GM18508 (cell line): ENCODE measurements at regions not wholly inside any gene's neighbourhood (a gene's known extent, or its start where the extent isn't known, plus 50 kb on each side); places are given as distances from the start of the nearest gene placed in this dataset.

Experiments
- ATAC-seq: cut with Tn5 transposase; IDR thresholded peaks from one replicate; pipeline ENCODE4 v1.9.1; 2021; ENCODE audit warnings: moderate number of reproducible peaks; ENCODE audit not compliant: insufficient read depth, unreplicated experiment

DNA sequence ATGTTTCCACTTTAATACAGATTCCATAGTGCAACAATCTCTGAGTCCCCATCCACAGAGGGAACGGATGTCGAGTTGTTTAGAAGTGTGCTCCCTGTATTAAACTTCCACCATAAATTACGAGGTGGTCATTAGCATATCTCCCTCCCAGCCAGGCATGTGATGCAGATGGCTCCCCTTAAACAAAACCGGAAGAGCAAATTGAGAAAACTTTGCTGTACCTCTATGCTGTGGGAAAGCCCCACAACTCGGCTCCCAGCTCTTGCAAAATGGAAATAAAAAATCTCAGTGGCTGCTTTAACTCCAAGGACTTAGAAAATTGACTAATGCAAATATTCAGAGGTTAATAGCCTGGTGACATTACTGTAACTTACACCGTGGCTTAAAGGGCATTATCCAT, 290.9 kb downstream of the MAF start:
- no peak for ATAC-seq

GRCh38 chr16:79307214-79307613, 293.3 kb downstream of the MAF start:
- ATAC-seq: no peak

DNA sequence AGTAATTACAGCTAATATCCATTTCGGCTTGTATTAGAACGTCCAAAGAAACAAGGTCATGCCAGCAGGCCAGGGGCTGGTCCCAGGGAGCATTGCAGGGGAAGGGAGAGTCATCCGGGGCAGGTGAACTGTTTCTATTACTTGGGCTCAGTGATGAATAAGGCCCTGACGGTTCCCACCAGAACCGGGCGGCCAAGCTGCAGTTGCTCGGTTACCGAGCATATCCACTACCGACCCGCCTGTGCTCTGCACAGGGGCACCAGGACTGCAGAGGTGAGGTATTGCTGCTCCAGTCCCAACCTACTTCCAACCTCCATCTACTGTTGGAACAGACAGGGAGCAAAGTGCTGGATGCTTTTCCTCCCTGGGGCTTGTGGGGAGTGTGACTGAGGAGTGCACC, 295.5 kb downstream of the MAF start:
- ATAC-seq: no peak

GRCh38 chr16:79303959-79304387, 296.6 kb downstream of the MAF start:
- no peak for ATAC-seq

- ATAC-seq: no peak
Measured at GRCh38 chr16:79303206-79303605, 297.3 kb downstream of the MAF start.

DNA sequence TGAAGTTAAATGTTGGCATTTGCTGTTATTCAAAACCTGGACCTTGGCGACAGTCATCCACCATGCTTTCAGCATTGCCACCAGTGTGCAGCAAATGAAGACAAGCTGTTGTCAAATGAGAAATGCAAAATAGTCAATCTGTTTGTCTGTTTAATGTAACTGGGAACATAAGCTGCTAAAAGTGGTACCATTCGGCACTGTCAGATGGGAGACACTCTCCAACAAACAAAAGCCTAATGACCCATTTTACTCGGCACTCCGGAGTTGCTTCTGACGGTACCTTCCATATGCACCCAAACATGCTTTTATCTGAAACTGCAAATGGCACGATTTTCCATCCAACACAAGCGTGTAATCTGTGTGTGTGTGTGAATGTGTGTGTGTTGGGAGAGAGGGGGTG, 297.8 kb downstream of the MAF start:
- ATAC-seq: no peak

GRCh38 chr16:79301051-79301450, 299.5 kb downstream of the MAF start:
- no peak for ATAC-seq

DNA sequence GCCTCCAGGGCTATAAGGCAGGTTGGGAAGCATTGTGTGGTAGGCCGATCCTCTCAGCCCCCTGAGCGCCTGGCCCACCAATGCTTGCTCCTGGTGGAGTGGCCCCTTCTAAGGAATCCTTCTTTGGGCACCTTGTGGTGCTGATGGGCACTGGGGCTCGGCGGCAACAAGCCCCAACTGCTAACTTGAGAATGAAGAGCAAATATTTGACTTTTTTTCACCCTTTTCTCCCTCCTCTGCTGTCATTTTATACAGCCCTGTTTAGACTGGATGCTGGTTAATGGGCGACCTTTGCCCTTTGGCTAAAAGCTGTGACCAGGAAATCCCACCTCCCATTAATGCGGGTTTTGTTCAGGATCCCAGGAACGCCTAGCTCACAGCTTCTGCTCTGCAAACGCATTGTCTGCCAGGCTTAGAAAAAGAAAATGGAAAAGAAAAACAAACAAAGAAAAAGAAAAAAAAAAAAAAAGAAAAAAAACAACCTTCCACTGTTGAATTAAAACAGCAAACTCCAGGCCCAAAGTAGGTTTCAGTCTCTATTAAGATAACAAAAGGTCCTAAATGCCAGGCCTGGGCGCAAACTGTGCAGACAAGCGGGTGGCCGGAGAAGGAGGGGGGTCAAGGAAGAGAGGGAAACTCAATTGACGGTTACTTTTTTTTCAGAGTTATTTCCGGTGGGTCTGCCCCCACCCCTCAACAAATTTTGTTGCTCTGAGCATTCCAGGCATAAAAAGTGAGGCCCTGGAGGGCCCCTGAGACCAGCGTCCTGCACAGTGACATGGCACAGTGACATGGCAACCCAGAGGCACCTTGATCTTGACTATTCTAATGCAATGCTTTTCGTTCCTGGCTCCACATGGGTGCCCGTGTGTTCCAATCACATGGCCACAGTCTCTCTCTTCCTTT, 301.4 kb downstream of the MAF start:
- no peak for ATAC-seq

DNA sequence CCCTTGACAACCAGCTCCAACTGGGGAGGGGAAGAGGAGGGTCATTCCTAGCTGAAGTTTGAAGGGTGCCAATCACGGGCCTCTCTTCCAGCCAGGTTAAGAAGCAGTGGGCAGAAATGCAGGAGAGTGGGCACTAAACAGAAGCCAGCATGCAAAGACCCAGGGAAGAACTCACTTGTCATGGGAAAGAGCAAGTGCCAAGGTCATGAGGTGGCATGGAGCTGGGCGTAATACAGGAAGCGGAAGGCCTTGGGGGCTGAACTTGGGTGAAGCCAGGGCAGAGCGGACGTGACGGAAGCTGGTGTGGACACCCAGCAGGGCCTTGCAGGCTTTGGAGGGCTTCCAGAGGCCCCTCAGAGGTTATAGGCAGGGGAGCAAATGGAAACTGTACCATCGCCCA, 302.1 kb downstream of the MAF start:
- no peak for ATAC-seq

DNA sequence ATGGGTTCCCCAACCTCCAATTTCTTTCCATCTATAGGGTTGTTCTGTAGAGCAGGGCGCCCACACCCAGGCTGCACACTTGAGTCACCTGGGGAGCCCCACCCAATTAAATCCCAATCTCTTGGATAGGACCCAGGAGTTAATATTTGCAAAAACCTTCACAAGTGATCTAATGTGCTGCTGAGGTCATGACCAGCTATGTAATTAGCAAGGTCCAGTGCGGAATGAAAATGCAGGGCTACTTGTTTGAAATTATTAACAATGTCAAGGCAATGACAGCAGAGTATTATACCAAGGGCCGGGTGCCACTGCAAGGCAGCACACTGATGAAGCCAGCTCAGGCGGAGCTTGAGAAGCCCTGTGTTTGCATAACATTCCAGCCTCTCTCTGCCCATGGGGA, 302.7 kb downstream of the MAF start:
- ATAC-seq: no peak

- ATAC-seq: no peak
Measured at GRCh38 chr16:79297296-79297695, 303.2 kb downstream of the MAF start.

GRCh38 chr16:79296491-79296890, 304.0 kb downstream of the MAF start:
- ATAC-seq: no peak

- ATAC-seq: no peak
Measured at GRCh38 chr16:79295746-79296145, 304.8 kb downstream of the MAF start.

- no peak for ATAC-seq
Measured at GRCh38 chr16:79295162-79295561, 305.4 kb downstream of the MAF start.

DNA sequence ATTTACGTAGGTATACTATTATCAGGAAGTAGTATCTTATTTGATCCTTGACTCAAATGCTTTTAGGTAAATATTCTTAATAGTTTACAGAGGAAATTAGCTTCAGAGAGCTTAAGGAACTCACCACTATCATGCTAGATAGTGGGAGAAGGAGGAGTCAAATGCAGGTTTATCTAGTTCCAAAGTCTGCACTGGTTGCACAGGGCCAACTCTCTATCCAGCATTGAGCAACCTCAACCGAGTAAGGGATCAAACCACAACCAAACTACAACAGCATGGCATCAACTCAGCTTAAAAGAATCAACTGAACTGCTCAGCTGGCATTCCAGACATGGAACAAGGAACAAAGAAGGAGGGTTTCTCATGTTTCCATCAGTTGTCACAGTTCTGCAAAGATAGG, 306.0 kb downstream of the MAF start:
- ATAC-seq: no peak

- no peak for ATAC-seq
Measured at GRCh38 chr16:79293836-79294460, 306.6 kb downstream of the MAF start.

DNA sequence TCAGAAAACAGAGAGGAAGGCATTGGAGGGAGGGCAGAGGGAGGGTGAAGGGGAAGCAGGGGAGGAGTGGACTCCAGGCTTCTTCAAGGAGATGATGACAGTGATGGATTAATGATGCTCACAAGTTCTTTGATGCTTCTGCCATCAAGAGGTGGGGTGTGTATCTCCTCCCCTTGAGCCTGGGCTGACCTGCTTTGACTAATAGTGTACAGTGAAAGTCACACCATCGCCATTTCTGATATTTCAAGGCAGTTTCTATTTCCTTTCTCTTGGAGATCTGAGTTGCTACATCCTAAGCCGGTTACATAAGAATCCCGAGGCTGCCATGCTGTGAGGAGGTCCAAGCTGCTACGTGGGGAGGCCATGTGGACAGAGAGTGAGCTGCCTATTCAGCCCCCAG, 312.5 kb downstream of the MAF start:
- no peak for ATAC-seq

DNA sequence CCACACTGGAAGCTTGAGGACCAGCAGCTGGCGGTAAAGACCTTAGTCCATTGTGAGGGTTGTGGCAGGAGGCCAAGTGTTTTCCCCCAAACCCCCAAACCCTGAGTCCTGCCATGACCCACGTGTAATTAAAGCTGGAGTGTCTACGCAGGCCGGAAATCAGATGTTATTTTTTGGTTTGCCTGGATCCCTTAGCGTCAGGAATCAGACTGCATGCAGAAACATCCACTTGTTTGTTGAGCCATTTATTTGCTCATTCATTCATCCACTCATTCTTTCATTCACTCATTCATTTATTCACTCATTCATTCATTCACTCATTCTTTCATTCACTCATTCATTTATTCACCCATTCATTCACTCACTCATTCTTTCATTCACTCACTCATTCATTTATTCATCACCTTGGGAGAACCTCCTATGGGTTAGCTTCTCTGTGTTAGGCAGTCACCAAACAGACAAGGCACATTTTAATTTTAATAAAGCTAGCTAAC, 313.1 kb downstream of the MAF start:
- ATAC-seq: no peak

- peak; percentile 93 for ATAC-seq
Measured at GRCh38 chr16:79286646-79287423, 313.7 kb downstream of the MAF start.

GRCh38 chr16:79284766-79285165, 315.8 kb downstream of the MAF start:
- ATAC-seq: no peak

DNA sequence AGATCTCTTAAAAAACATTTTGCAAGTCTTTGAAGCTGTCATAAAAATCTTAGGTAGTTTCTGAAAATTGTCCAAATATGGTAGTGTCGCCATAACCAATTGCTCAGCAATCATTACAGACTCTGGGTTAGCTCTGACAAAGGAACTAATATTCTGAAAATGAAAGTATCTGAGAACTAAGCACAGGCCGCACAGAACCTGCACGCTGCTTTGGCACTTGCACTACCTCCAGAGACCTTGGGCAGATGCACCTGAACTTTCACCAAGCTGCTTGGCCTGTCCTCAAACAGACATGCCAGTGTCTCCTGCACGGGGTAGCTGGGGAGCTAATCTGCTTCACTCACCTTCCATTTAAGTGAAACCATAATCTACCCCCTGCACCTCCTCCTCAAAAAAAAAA, 317.0 kb downstream of the MAF start:
- no peak for ATAC-seq
